GM19372 (cell line): ENCODE measurements at regions not wholly inside any gene's neighbourhood (a gene's known extent, or its start where the extent isn't known, plus 50 kb on each side); places are given as distances from the start of the nearest gene placed in this dataset.

ENCODE experiments used
- ATAC-seq: cut with Tn5 transposase; IDR thresholded peaks from one replicate; pipeline ENCODE4 v1.9.1; 2021; ENCODE audit warnings: mild to moderate bottlenecking, low read depth, moderate library complexity; ENCODE audit not compliant: unreplicated experiment

GRCh38 chr16:64736857-64737256 lies 385.0 kb downstream of the CDH11 start:
- no peak for ATAC-seq

- no peak for ATAC-seq
These were observed 390.0 kb downstream of the CDH11 start for GRCh38 chr16:64731891-64732290.

GRCh38 chr16:64730261-64730660 lies 391.6 kb downstream of the CDH11 start:
- ATAC-seq, result no peak

- no peak for ATAC-seq
These were observed 397.5 kb downstream of the CDH11 start for GRCh38 chr16:64724339-64724738.

GRCh38 chr16:64718486-64718885 lies 403.4 kb downstream of the CDH11 start:
- no peak for ATAC-seq

GRCh38 chr16:64717871-64718270 lies 404.0 kb downstream of the CDH11 start:
- no peak for ATAC-seq

- no peak for ATAC-seq
These were observed 406.2 kb downstream of the CDH11 start for GRCh38 chr16:64715624-64716023.

- ATAC-seq, result no peak
These were observed 409.8 kb downstream of the CDH11 start for GRCh38 chr16:64712026-64712425.

- no peak for ATAC-seq
These were observed 410.3 kb downstream of the CDH11 start for GRCh38 chr16:64711596-64711995.

- ATAC-seq, result no peak
These were observed 410.8 kb downstream of the CDH11 start for GRCh38 chr16:64711026-64711425.

GRCh38 chr16:64705443-64705842 lies 416.4 kb downstream of the CDH11 start:
- ATAC-seq, result no peak

GRCh38 chr16:64704386-64704785 lies 417.5 kb downstream of the CDH11 start:
- no peak for ATAC-seq

- ATAC-seq, result no peak
These were observed 419.4 kb downstream of the CDH11 start for GRCh38 chr16:64702415-64702814.

GRCh38 chr16:64700628-64701027 lies 421.2 kb downstream of the CDH11 start:
- ATAC-seq, result no peak

GRCh38 chr16:64696866-64697265 lies 425.0 kb downstream of the CDH11 start:
- ATAC-seq, result no peak

GRCh38 chr16:64695684-64696083 lies 426.2 kb downstream of the CDH11 start:
- no peak for ATAC-seq

- no peak for ATAC-seq
These were observed 427.9 kb downstream of the CDH11 start for GRCh38 chr16:64693946-64694345.

GRCh38 chr16:64687786-64688185 lies 434.1 kb downstream of the CDH11 start:
- no peak for ATAC-seq

- ATAC-seq, result no peak
These were observed 434.7 kb downstream of the CDH11 start for GRCh38 chr16:64687123-64687522.

GRCh38 chr16:64679976-64680690 lies 441.7 kb downstream of the CDH11 start:
- ATAC-seq, result no peak

GRCh38 chr16:64669573-64669972 lies 452.3 kb downstream of the CDH11 start:
- no peak for ATAC-seq

GRCh38 chr16:64667334-64667877 lies 454.5 kb downstream of the CDH11 start:
- no peak for ATAC-seq
